Lower leg skin (tissue), 4 donors: ENCODE measurements at regions not wholly inside any gene's neighbourhood (a gene's known extent, or its start where the extent isn't known, plus 50 kb on each side); places are given as distances from the start of the nearest gene placed in this dataset.

Source experiments
- DNase-seq, 2 donors: peaks; one replicate each; pipeline ENCODE4 v3.0.0-alpha.2; 2019; ENCODE audit warnings: low spot score in 2 of 2
- H3K4me3 ChIP-seq: fragments of 200-600 bp; sonication (generic); 2 replicates; pipeline ENCODE4 v1.5.1; 2017; ENCODE audit warnings: mild to moderate bottlenecking, low read depth; ENCODE audit not compliant: poor library complexity, severe bottlenecking
- CTCF ChIP-seq, 3 donors: fragments of 450-650 bp; IDR thresholded peaks; one replicate each; pipeline ENCODE4 v1.5.1; 2016; ENCODE audit warnings: antibody characterized with exemption in 3 of 3, mild to moderate bottlenecking in 3 of 3, moderate library complexity in 2 of 3
- POLR2A ChIP-seq, 2 donors: fragments of 450-650 bp; IDR thresholded peaks; one replicate each; pipeline ENCODE4 v1.6.1; 2016 to 2017; ENCODE audit warnings: antibody characterized with exemption in 2 of 2, mild to moderate bottlenecking in 1 of 2, moderate library complexity in 1 of 2
- WGBS, 2 donors: methylation state at CpG; one replicate each; pipeline ENCODE4 v1.1.5; 2018; 5-methylcytosine and 5-hydroxymethylcytosine counted together
- intact Hi-C: fragments of 100-400 bp; cut with DNase I; formaldehyde crosslinking; loops from one replicate; pipeline ENCODE4 v1.15.0; 2023; ENCODE audit warnings: low total_unique reads

GRCh38 chr10:4567637-4568036 is 258.4 kb upstream of the AKR1E2 start:
- TF ChIP-seq CTCF (IDR thresholded peaks at IDR 0.05) (no peak), POLR2A (IDR thresholded peaks at IDR 0.05) (no peak)
- no peak for DNase-seq
- H3K4me3 ChIP-seq, result no peak overlapping the region
- intact Hi-C loops, result no loop called here
- WGBS, 2 donors, result 64 to 79% methylated on average over 1 of the region's 1 CpG

- intact Hi-C loops, result no loop called here
Observed at GRCh38 chr10:4566011-4566410, 260.0 kb upstream of the AKR1E2 start.

GRCh38 chr10:4561296-4561695 is 264.7 kb upstream of the AKR1E2 start:
- 77 to 93% methylated on average over 5 of the region's 5 CpGs for WGBS, 2 donors
- intact Hi-C loops, result no loop called here
- no peak for DNase-seq
- TF ChIP-seq POLR2A (IDR thresholded peaks at IDR 0.05) (no peak), CTCF (IDR thresholded peaks at IDR 0.05) (no peak)
- H3K4me3 ChIP-seq, result no peak overlapping the region

More at GRCh38 chr10:4566011-4566410, 260.0 kb upstream of the AKR1E2 start:
- no peak for TF ChIP-seq CTCF (IDR thresholded peaks at IDR 0.05)
- TF ChIP-seq POLR2A (IDR thresholded peaks at IDR 0.05), result no peak
- no peak overlapping the region for H3K4me3 ChIP-seq
- DNase-seq, result no peak
- 79 to 82% methylated on average over 2 of the region's 2 CpGs for WGBS, 2 donors

GRCh38 chr10:4557469-4557868 is 268.5 kb upstream of the AKR1E2 start:
- intact Hi-C loops, result no loop called here
- 79 to 86% methylated on average over 13 of the region's 13 CpGs for WGBS, 2 donors

GRCh38 chr10:4556527-4556926 is 269.5 kb upstream of the AKR1E2 start:
- TF ChIP-seq POLR2A (IDR thresholded peaks at IDR 0.05) (no peak), CTCF (IDR thresholded peaks at IDR 0.05) (no peak)
- no peak overlapping the region for H3K4me3 ChIP-seq
- DNase-seq, result no peak
- intact Hi-C loops, result no loop called here

More at GRCh38 chr10:4557469-4557868, 268.5 kb upstream of the AKR1E2 start:
- DNase-seq, result no peak
- no peak overlapping the region for H3K4me3 ChIP-seq
- TF ChIP-seq CTCF (IDR thresholded peaks at IDR 0.05) (no peak), POLR2A (IDR thresholded peaks at IDR 0.05) (no peak)

GRCh38 chr10:4555920-4556319 is 270.1 kb upstream of the AKR1E2 start:
- intact Hi-C loops, result no loop called here
- no peak for TF ChIP-seq POLR2A (IDR thresholded peaks at IDR 0.05)
- no peak for TF ChIP-seq CTCF (IDR thresholded peaks at IDR 0.05)
- 82 to 90% methylated on average over 3 of the region's 3 CpGs for WGBS, 2 donors

More at GRCh38 chr10:4555920-4556319, 270.1 kb upstream of the AKR1E2 start:
- no peak overlapping the region for H3K4me3 ChIP-seq
- no peak for DNase-seq
